ENCODE measurements at regions not wholly inside any gene's neighbourhood (a gene's known extent, or its start where the extent isn't known, plus 50 kb on each side); places are given as distances from the start of the nearest gene placed in this dataset.

DNA sequence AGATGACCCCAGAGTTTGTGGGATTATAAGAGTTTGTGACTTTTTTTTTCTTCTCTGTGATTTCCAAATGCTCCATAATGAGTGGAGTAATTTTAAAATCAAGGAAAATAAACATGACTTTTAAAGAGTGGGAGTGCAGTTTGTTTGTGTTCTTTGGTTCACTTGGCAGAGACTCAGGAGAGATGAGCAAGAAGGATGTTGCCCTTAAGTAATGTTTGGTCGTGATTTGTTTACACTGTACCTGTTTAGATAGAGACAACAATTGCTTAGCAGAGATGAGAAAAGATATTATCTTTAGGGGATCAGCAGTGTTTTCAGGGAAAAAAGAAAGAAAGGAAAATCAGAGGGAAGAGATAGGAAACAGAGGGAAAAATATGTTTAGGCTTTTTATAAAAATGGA lies 170.8 kb downstream of the ADSS2 start:
- TF ChIP-seq CTCF (IDR thresholded peaks at IDR 0.05) (no peak), FOXJ3 (CRISPR knock-in tag; IDR thresholded peaks at IDR 0.05; ENCODE audit: borderline replicate concordance) (no peak), SMAD4 (CRISPR knock-in tag; IDR thresholded peaks at IDR 0.05) (no peak), MLX (CRISPR knock-in tag; IDR thresholded peaks at IDR 0.05) (no peak), JUN (CRISPR knock-in tag; IDR thresholded peaks at IDR 0.05) (no peak), GTF2I (CRISPR knock-in tag; conservative IDR thresholded peaks at IDR 0.05) (no peak), SOX15 (CRISPR knock-in tag; IDR thresholded peaks at IDR 0.05) (no peak), ZNF121 (CRISPR knock-in tag; IDR thresholded peaks at IDR 0.05) (no peak), ATF1 (CRISPR knock-in tag; IDR thresholded peaks at IDR 0.05) (no peak), NR2C2 (CRISPR knock-in tag; IDR thresholded peaks at IDR 0.05) (no peak)
